ENCODE measurements at regions not wholly inside any gene's neighbourhood (a gene's known extent, or its start where the extent isn't known, plus 50 kb on each side); places are given as distances from the start of the nearest gene placed in this dataset.

GRCh38 chr14:80378084-80378690 is 166.9 kb upstream of the DIO2 start:
- H3K4me2 ChIP-seq (ENCODE audit: insufficient read depth, insufficient read length, low read length): no peak overlapping the region
- H4K20me1 ChIP-seq (ENCODE audit: control insufficient read depth, insufficient read depth, insufficient read length): no peaks in the 10 kb centered on the region
- no peak for DNase-seq

More at GRCh38 chr14:80378084-80378690, 166.9 kb upstream of the DIO2 start:
- Histone ChIP-seq H3K9ac (ENCODE audit: extremely low read depth, insufficient read length, low read length) (no peak overlapping the region), H3K23me2 (ENCODE audit: insufficient read length, low read depth, low read length, poor library complexity, severe bottlenecking) (no peaks in the 10 kb centered on the region), H3K23ac (ENCODE audit: insufficient read length, low read depth, low read length) (no peak overlapping the region), H4K5ac (ENCODE audit: insufficient read length, low read depth, low read length) (no peak overlapping the region), H3K56ac (ENCODE audit: insufficient read length, low read depth, low read length) (no peak overlapping the region), H3K4me1 (ENCODE audit: insufficient read depth, low read length) (no peaks in the 10 kb centered on the region), H3K27ac (ENCODE audit: insufficient read length, low read depth, low read length) (no peak overlapping the region), H2AK5ac (ENCODE audit: insufficient read length, low read length) (no peak overlapping the region), H4K91ac (ENCODE audit: insufficient read length, low read depth, low read length) (no peak overlapping the region), H3K27me3 (ENCODE audit: insufficient read depth, low read length) (no peaks in the 10 kb centered on the region), H2BK15ac (ENCODE audit: low read depth, low read length) (no peak overlapping the region), H3T11ph (ENCODE audit: low read length) (no peak overlapping the region), H2AFZ (ENCODE audit: low read length) (no peak overlapping the region), H2BK5ac (ENCODE audit: insufficient read length, low read length) (no peak overlapping the region), H4K8ac (replicated peaks; ENCODE audit: insufficient read length, low read depth, low read length) (no peak overlapping the region), H3K14ac (ENCODE audit: insufficient read depth, low read length) (no peak overlapping the region), H3K9me3 (ENCODE audit: control insufficient read depth, low read depth, low read length) (no peaks in the 10 kb centered on the region), H3K79me2 (ENCODE audit: insufficient read depth, low read length) (no peaks in the 10 kb centered on the region), H3K79me1 (ENCODE audit: insufficient read depth, low read depth, low read length, poor library complexity, severe bottlenecking) (no peaks in the 10 kb centered on the region), H3K4ac (ENCODE audit: low read depth, low read length) (no peak overlapping the region), H2BK120ac (ENCODE audit: low read depth, low read length, poor library complexity, severe bottlenecking) (no peak overlapping the region), H3K18ac (ENCODE audit: insufficient read length, low read depth, low read length) (no peak overlapping the region), H2BK20ac (ENCODE audit: low read depth, low read length, poor library complexity, severe bottlenecking) (no peak overlapping the region), H2BK12ac (ENCODE audit: insufficient read length, low read depth, low read length) (no peak overlapping the region)
- Mint-ChIP-seq H3K9me3 (no peaks in the 10 kb centered on the region), H3K27ac (no peak overlapping the region), H3K4me3 (no peak overlapping the region), H3K27me3 (ENCODE audit: low read depth) (no peaks in the 10 kb centered on the region), H3K36me3 (ENCODE audit: insufficient read depth in 1 of 3, low read depth in 3 of 3) (no peaks in the 10 kb centered on the region), H3K4me1 (0 out of 4 replicates have a peak, but pooled peaks cover 0 to 5% of the 10 kb centered on the region in 2 experiments)
- no CpG with 5 or more reads among the region's 9 CpGs for whole genome bisulfite sequencing (ENCODE audit: extremely low coverage, insufficient read length, low lambda C conversion rate)
- no peak for TF ChIP-seq CTCF (conservative IDR thresholded peaks at IDR 0.05)

Data from H9 (cell line).